ENCODE measurements at regions not wholly inside any gene's neighbourhood (a gene's known extent, or its start where the extent isn't known, plus 50 kb on each side); places are given as distances from the start of the nearest gene placed in this dataset.

- no peak for TF ChIP-seq CTCF (IDR thresholded peaks at IDR 0.05)
- TF ChIP-seq POLR2A (IDR thresholded peaks at IDR 0.05), result no peak
- TF ChIP-seq POLR2AphosphoS5 (IDR thresholded peaks at IDR 0.05), result no peak
These were observed 269.5 kb upstream of the ZSWIM2 start for GRCh38 chr2:187118331-187119099.
